ENCODE measurements at regions not wholly inside any gene's neighbourhood (a gene's known extent, or its start where the extent isn't known, plus 50 kb on each side); places are given as distances from the start of the nearest gene placed in this dataset.

- TF ChIP-seq EZH2phosphoT487 (IDR thresholded peaks at IDR 0.05; ENCODE audit: borderline replicate concordance, low read length) = no peak
- no peak for TF ChIP-seq CTCF (IDR thresholded peaks at IDR 0.05; ENCODE audit: low read depth, low read length, poor library complexity, severe bottlenecking)
Measured at GRCh38 chr6:54640911-54641310, 205.7 kb upstream of the FAM83B start.

Data from DOHH2 (cell line).